ENCODE measurements at regions not wholly inside any gene's neighbourhood (a gene's known extent, or its start where the extent isn't known, plus 50 kb on each side); places are given as distances from the start of the nearest gene placed in this dataset.

DNA sequence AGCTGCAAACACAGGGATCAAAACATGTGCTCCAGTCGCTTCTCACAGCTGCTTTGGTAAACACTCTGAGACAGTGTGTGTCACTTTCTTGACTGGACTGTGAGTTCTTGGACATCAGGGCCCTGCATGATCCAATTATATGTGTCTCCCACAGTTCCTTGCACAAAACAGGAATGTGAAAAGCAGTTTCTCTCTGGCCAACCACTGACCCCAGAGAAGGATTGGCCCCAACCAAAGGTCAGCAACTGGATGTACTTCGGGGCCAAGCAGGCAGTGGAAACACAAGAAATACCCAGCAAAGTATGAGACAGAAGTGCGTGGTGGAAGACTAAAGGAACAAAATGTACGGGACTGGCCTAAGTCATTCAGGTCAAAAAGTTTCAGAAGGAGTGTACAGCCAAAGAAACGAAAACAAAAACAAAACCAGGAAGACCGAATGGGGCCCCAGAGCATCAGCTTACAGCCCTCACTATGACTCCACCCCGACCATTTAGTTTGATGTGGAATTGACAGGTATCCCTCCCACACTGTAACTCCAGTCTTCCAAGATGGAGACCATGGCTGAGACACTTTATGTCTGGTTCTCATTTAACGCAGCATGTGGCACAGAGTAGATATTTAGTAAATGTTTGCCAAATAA lies 76.7 kb upstream of the LPP start:
- CTCF ChIA-PET, result interaction anchor here (0.6 to 1.4 kb wide), 2 partner anchors 103 to 128 kb away, joined by 3 read pairs; no protein-coding TSS in a partner anchor
- no peak overlapping the region for H3K4me3 Mint-ChIP-seq
- peaks cover 5% of the 10 kb centered on the region for H3K9me3 Mint-ChIP-seq
- DNase-seq, result no peak
- H3K36me3 Mint-ChIP-seq (ENCODE audit: low read depth), result no peaks in the 10 kb centered on the region
- H3K4me1 Mint-ChIP-seq, result peaks cover 9% of the 10 kb centered on the region
- peak overlapping the region; percentile 23 for H3K27ac Mint-ChIP-seq
- H3K27me3 Mint-ChIP-seq, result no peaks in the 10 kb centered on the region
- POLR2A ChIA-PET, result no interaction called here

DNA sequence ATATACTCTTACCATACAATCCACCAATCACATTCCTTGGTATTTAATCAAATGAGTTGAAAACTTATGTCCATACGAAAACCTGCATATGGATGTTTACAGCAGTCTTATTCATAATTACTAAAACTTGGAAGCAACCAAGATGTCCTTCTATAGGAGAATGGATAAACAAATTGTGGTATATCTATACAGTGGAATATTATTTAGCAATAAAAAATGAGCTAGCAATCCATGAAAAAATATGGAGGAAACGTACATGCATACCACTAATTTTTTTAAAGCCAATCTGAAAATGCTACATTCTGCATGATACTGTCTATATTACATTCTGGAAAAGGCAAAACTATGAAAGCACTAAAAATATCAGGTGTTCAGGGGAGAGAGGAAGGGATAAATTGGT lies 73.9 kb upstream of the LPP start:
- no peak overlapping the region for H3K4me3 Mint-ChIP-seq
- no peak for DNase-seq
- peaks cover 5% of the 10 kb centered on the region for H3K9me3 Mint-ChIP-seq
- ChIA-PET CTCF (no interaction called here), POLR2A (no interaction called here)
- H3K27ac Mint-ChIP-seq, result no peak overlapping the region
- peaks cover 9% of the 10 kb centered on the region for H3K4me1 Mint-ChIP-seq
- no peaks in the 10 kb centered on the region for H3K36me3 Mint-ChIP-seq (ENCODE audit: low read depth)
- H3K27me3 Mint-ChIP-seq, result peaks cover 1% of the 10 kb centered on the region

DNA sequence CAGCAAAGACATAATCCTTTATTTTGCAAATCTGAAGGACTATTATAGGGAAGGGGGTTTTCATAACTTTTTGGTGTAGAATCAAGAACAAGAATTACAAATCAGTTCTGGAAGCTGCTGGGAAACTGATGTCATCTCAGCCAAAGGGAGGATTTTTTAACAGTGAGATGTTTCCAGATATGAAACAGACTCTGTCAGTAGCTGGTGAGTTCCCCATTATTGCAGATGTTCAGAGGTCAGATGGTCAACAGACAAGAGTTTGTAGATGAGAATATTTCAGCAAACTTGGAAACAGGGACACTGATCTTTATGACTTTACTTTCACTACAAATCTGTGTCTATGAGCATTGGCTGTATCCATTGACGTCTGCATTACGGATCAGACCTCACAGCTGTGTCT lies 71.9 kb upstream of the LPP start:
- Mint-ChIP-seq H3K4me3 (no peak overlapping the region), H3K36me3 (ENCODE audit: low read depth) (no peaks in the 10 kb centered on the region), H3K27ac (no peak overlapping the region), H3K27me3 (peaks cover 1% of the 10 kb centered on the region), H3K9me3 (peaks cover 5% of the 10 kb centered on the region), H3K4me1 (peaks cover 7% of the 10 kb centered on the region)
- ChIA-PET POLR2A (no interaction called here), CTCF (interaction anchor here (1.6 kb wide), 1 partner anchor 81 kb away, joined by 3 read pairs; no protein-coding TSS in a partner anchor)
- no peak for DNase-seq

DNA sequence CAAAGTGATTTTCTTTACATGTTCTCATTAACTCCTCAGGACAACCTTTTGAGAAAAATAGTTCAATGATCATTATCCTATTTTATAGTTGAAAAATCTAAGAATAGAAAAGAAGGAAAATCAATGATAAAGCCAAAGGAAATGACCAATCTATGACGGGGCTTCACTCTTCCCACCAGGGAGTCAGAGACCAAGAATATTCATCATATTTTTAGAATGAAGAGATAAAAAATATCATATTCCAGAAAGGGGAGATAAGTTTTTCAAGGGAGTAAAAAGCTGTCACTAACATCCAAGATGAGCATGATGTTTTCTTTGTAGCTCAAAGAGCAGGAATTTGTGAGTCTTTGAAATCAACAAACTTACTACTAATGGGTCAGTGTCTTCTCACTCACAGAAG lies 71.5 kb upstream of the LPP start:
- no peak for DNase-seq
- Mint-ChIP-seq H3K4me3 (no peak overlapping the region), H3K36me3 (ENCODE audit: low read depth) (no peaks in the 10 kb centered on the region), H3K27me3 (peaks cover 1% of the 10 kb centered on the region), H3K4me1 (peaks cover 3% of the 10 kb centered on the region), H3K9me3 (peaks cover 5% of the 10 kb centered on the region), H3K27ac (no peak overlapping the region)
- ChIA-PET POLR2A (no interaction called here), CTCF (interaction anchor here (1.6 kb wide), 1 partner anchor 81 kb away, joined by 3 read pairs; no protein-coding TSS in a partner anchor)

DNA sequence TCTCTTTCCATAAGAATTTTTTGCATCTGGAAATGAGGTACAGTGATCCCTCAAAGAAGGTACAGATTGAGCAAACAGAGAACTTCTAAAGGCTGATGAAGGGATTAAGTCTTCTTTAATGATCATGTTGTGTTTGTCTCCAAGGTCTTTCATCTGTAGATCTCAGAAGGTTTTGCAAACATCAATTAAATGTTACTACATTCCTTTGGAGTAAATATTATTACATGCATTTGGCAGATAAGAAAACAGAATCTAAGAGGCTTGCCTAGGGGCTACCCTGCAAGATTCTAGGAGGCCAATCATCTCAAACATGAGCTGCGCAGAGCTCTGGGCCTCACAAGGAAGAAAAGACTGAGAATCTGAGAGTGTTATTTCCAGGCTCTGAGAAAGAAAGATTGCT lies 70.9 kb upstream of the LPP start:
- POLR2A ChIA-PET, result no interaction called here
- DNase-seq, result no peak
- Mint-ChIP-seq H3K27me3 (peaks cover 1% of the 10 kb centered on the region), H3K4me1 (no peaks in the 10 kb centered on the region), H3K4me3 (no peak overlapping the region), H3K36me3 (ENCODE audit: low read depth) (no peaks in the 10 kb centered on the region), H3K27ac (no peak overlapping the region), H3K9me3 (peaks cover 5% of the 10 kb centered on the region)
- CTCF ChIA-PET, result no interaction called here

DNA sequence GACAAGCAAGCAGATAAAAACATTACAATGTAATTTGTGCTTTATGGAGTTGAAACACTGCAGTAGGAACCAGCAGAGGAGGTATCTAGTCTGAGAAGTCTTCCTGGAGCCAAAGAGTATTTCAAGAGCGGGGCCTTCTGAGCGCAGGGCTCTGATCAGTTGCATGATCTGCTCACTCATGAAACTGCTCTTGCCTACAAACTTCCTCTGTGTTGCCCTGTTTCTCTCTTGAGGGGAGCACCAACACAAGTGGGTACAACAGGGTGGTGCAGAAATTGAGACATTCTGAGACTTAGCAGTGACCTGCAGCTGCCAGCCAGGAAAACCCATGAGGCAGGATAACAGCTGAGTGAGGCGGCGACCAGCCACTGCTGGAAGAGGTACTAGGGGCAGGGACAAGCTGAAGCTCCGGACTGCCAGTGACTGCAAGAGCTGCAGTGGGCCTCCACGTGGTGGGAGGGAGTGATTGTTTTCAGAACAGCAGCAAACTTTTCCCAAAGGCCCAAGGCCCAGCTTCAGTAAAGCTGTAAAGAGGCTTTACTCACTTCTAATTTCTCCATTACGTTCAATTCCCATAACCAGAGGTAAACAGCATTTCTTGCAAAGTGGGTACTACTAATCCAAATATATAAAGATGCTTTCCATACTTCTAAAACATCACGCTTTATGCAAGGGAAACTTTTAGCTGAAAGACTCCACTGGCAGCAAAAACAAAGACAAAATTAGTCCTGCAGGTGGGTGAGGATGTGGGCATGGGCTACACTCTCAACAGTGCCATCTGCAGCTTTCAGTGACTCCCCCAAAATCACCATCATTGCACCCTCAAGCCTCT lies 69.0 kb upstream of the LPP start:
- Mint-ChIP-seq H3K9me3 (peaks cover 3% of the 10 kb centered on the region), H3K36me3 (ENCODE audit: low read depth) (no peaks in the 10 kb centered on the region), H3K27me3 (peaks cover 1% of the 10 kb centered on the region), H3K4me3 (no peak overlapping the region), H3K27ac (no peak overlapping the region), H3K4me1 (no peaks in the 10 kb centered on the region)
- CTCF ChIA-PET, result no interaction called here
- DNase-seq, result no peak
- POLR2A ChIA-PET, result interaction anchor here (1.1 kb wide), 1 partner anchor 81 kb away, joined by 3 read pairs; no protein-coding TSS in a partner anchor

DNA sequence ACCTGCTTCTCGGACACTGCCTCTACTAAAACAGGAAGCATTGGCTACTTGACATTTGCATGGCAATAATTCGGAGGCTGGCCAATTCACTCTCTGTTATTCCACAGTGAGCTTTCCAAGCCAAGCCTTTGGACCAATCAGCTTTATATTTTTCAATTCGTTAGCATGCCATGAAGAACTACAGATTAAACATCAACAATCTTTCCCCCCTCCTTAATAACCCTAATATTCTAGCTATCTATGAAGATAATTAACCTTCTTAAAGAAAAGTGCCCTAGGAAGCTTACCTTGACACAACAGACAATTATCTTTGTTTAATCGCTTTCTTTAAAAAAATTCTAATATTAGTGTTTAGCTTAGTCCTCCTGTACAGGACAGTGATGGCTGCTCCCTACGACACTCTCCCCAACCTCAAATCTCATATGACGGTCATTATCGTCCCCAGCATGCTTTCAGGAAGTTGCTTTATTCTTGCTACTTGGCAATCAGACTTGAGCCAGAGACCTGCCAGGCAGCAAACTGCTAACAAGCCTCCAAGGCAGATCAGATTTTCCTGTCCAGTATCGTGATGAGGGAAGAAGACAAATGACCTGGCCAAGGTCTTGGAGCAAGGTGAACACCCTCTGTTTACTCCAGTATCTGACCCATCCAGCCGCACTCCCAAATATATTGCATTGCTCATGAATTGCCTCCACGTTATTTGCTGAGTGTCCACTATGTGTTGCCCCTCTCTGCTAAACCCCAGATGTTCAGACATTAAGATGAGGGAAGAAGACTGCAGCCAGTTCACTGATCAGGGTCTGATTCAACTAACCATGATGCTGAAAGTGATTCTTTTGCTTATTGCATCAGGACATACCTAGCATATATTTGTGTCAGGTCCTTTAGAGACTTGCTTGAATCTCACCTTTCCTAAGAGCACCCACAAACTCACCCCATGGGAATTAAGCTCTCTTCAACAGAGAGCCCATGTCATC lies 68.1 kb upstream of the LPP start:
- ChIA-PET CTCF (interaction anchor here (0.8 kb wide), 1 partner anchor 9 kb away, joined by 3 read pairs; no protein-coding TSS in a partner anchor), POLR2A (no interaction called here)
- Mint-ChIP-seq H3K4me3 (no peak overlapping the region), H3K27ac (no peak overlapping the region), H3K36me3 (ENCODE audit: low read depth) (no peaks in the 10 kb centered on the region), H3K27me3 (peaks cover 1% of the 10 kb centered on the region), H3K9me3 (no peaks in the 10 kb centered on the region), H3K4me1 (no peaks in the 10 kb centered on the region)
- no peak for DNase-seq

DNA sequence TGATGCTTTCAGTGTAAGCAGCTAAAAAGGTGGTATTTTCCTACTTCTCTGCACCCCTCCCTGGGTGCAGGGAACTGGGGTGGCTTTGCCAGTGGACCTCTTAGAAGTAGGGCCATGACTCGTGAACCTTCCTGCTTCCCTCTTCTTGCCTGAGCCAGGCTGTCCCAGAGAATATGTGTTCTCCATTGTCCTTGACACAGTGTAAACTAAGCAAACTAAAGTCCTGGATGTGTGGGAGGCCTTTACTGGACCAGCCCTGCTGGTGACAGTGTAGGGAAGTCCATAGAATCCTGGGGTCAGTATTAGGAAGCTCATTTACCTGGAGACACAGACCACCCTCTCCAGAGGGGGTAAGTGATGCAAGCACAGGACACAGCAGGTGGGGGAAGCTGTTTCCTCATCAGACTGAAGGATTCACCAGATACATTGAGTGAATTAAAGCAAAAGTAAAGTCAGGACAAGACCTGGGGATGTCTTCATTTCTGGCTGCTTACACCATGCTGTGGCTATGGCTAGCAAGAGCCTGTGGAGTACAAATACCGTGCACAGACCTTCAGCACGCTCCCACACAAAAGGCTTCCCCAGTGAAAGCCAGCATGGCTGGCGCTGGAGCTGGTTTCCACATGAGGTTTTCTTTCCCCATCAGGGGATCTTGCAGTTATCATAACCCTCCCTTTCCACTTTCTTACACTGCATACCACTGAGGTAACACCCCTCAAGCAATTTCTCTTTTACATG lies 64.8 kb upstream of the LPP start:
- no peak for DNase-seq
- ChIA-PET CTCF (no interaction called here), POLR2A (no interaction called here)
- Mint-ChIP-seq H3K9me3 (no peaks in the 10 kb centered on the region), H3K27ac (no peak overlapping the region), H3K27me3 (no peaks in the 10 kb centered on the region), H3K4me3 (no peak overlapping the region), H3K4me1 (no peaks in the 10 kb centered on the region), H3K36me3 (ENCODE audit: low read depth) (no peaks in the 10 kb centered on the region)

DNA sequence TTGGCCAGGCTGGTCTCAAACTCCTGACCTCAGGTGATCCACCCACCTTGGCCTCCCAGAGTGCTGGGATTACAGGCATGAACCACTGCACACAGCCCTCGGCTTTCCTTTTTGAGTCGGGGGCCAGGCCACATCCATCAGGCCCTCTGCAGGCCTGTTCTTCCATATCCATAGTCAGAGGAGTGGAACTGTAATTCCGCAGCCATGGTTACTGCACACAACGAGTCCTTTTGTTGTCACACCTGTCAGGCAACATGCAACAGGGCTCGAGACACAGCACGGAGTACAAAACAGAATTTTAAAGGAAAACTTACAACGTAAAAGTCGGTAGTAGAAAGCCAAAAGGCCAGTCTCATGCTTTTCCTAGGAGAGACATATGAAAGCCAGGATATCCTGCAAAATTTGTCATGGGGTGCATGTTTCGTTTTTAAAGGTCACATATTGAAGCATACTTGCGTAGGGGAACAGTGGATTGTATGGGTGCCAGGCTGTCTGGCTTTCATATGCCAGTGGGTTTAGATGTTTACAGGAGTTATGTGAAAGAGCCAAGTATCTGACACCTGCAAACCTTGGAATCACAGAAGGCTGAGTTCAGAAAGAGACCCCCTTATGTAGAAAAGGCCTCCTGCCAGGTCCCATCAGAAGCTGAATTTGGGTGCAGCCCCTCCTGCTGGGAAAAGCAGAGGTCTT lies 63.2 kb upstream of the LPP start:
- no peak overlapping the region for H3K4me3 Mint-ChIP-seq
- POLR2A ChIA-PET, result no interaction called here
- H3K27me3 Mint-ChIP-seq, result no peaks in the 10 kb centered on the region
- H3K27ac Mint-ChIP-seq, result no peak overlapping the region
- DNase-seq, result no peak
- H3K4me1 Mint-ChIP-seq, result no peaks in the 10 kb centered on the region
- no peaks in the 10 kb centered on the region for H3K36me3 Mint-ChIP-seq (ENCODE audit: low read depth)
- CTCF ChIA-PET, result no interaction called here
- H3K9me3 Mint-ChIP-seq, result peaks cover 2% of the 10 kb centered on the region

DNA sequence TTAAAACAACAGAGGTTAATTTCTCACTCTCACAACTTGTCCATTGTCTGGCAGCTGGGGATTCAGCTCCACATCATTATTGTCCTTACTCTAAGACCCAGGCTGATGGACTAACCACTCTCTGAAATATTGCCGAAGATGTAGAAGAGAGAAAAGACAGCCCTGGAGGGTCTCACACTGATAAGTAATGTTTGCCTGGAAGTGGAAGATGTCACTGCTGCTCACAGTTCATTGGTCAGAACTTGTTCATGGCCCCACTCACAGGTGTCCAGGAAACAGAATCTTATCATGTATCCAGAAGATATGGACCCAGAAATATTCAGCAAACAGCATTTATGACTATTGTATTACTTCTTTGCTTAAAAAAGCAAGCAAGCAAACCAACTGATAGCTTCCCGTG lies 62.2 kb upstream of the LPP start:
- Mint-ChIP-seq H3K36me3 (ENCODE audit: low read depth) (no peaks in the 10 kb centered on the region), H3K4me3 (no peak overlapping the region), H3K9me3 (peaks cover 2% of the 10 kb centered on the region), H3K27me3 (no peaks in the 10 kb centered on the region), H3K4me1 (no peaks in the 10 kb centered on the region), H3K27ac (no peak overlapping the region)
- DNase-seq, result no peak
- CTCF ChIA-PET, result no interaction called here
- POLR2A ChIA-PET, result no interaction called here

DNA sequence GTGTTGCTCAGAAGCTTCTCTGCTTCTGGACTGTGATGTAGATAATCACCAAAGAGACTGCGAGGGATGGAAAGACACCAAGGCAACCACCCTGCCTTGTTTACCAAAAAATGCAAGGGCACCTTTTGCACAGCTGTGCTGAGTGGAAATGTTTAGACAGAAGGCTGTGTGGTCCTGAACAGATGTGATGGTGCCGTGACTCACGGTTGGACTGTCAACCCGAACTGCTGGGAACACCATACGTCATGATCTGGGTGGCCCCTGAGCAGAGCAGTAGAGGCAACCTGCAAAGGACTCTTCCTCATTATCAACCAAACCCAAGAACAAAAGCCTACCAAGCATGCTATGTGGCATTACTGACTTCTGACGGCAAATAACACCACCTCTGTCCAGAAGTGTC lies 61.3 kb upstream of the LPP start:
- no peak overlapping the region for H3K4me3 Mint-ChIP-seq
- no peak for DNase-seq
- no peaks in the 10 kb centered on the region for H3K4me1 Mint-ChIP-seq
- no peak overlapping the region for H3K27ac Mint-ChIP-seq
- CTCF ChIA-PET, result no interaction called here
- POLR2A ChIA-PET, result no interaction called here
- H3K36me3 Mint-ChIP-seq (ENCODE audit: low read depth), result no peaks in the 10 kb centered on the region
- peaks cover 2% of the 10 kb centered on the region for H3K9me3 Mint-ChIP-seq
- no peaks in the 10 kb centered on the region for H3K27me3 Mint-ChIP-seq

DNA sequence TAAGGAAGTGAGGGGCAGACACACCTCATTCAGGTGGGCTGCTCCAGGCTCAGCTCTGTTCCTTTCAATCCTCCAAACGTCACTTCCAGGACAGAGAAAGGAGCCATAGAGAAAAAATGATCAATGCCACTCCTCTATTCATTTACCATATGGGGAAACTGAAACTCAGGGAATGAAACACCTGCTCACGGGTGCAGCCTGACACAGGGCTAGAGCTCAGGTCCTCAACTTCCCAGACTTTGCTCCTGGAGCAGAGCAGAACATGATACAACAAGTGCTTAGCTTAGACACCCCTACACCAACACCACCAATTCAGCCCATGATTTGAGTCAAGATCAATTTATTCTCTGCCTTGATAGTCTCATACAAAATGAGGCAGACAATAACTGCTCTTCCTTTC lies 58.5 kb upstream of the LPP start:
- Mint-ChIP-seq H3K4me3 (no peak overlapping the region), H3K4me1 (no peaks in the 10 kb centered on the region), H3K27ac (no peak overlapping the region), H3K27me3 (no peaks in the 10 kb centered on the region), H3K9me3 (peaks cover 10% of the 10 kb centered on the region), H3K36me3 (ENCODE audit: low read depth) (peaks cover 3% of the 10 kb centered on the region)
- ChIA-PET POLR2A (no interaction called here), CTCF (no interaction called here)
- DNase-seq, result no peak
